ENCODE measurements at regions not wholly inside any gene's neighbourhood (a gene's known extent, or its start where the extent isn't known, plus 50 kb on each side); places are given as distances from the start of the nearest gene placed in this dataset.

GRCh38 chr16:16798504-16798903 lies 419.6 kb downstream of the NPIPA7 start:
- TF ChIP-seq CTCF (IDR thresholded peaks at IDR 0.05; ENCODE audit: extremely low read depth, insufficient read depth, missing control alignments), result no peak
- in situ Hi-C loops (cut with MboI; ENCODE audit: low pct_unique_long_range_greater_than_20kb, low sequenced_read_pairs, unreplicated experiment), result no loop called here
- DNase-seq (ENCODE audit: low spot score), result no peak

DNA sequence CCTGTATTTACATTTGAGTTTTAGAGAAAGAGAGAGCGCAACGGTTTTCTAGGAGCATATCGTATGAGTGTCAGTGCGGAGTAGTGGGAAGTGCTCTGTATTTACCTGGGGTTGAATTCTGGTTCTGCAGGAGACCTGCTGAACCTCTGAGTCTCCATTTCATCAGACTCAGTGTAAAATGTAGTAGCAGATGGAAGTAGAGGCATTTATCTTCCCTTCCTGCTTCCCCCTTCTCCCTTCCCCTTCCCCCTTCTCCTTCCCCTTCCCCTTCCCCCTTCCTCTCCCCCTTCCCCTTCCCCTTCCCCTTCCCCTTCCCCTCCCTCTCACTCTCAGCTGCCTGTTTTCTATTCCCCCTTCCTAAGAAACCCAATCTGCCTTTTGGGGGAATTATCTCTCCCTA lies 426.9 kb downstream of the NPIPA7 start:
- in situ Hi-C loops (cut with MboI; ENCODE audit: low pct_unique_long_range_greater_than_20kb, low sequenced_read_pairs, unreplicated experiment), result no loop called here
- no peak for TF ChIP-seq CTCF (IDR thresholded peaks at IDR 0.05; ENCODE audit: extremely low read depth, insufficient read depth, missing control alignments)
- DNase-seq (ENCODE audit: low spot score), result no peak

DNA sequence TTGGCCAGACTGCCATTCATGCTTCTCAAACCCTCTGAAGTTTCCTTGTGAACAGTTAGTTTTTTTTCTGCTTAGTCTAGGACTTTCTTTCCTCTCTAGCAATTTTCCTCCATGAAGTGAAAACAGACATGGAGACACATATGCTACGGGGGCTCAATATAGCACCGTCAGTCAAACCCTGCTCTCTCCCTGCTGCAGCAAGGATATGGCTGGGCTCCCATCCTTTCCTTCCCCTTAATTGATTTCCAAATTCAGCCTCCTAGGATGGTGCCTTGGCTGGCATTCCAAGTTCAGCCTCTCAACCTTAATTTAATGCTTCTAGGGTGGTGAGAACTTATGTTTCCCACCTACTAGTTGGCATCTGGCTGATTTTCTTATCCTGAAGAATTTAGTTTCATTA lies 436.7 kb downstream of the NPIPA7 start:
- in situ Hi-C loops (cut with MboI; ENCODE audit: low pct_unique_long_range_greater_than_20kb, low sequenced_read_pairs, unreplicated experiment), result no loop called here
- TF ChIP-seq CTCF (IDR thresholded peaks at IDR 0.05; ENCODE audit: extremely low read depth, insufficient read depth, missing control alignments), result no peak
- no peak for DNase-seq (ENCODE audit: low spot score)

DNA sequence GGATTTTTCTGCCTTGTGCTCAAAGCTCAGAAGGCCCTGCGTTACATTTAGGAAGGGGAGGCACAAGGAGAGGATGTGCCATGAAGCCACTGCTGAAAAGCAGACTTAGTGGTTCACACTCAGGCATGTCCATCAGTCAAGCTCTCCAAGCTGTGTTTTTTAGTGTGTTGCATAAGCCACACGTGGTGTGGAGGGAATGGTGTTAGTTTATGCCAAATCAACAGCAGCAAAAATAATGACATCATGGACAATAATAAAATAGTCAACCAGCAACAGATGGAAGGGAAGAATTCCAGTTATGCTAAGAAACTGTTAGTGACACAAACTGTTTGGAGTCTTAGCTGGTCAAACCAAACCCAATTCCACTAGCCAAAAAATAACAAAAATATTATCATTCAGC lies 438.3 kb downstream of the NPIPA7 start:
- no peak for DNase-seq (ENCODE audit: low spot score)
- in situ Hi-C loops (cut with MboI; ENCODE audit: low pct_unique_long_range_greater_than_20kb, low sequenced_read_pairs, unreplicated experiment), result no loop called here
- no peak for TF ChIP-seq CTCF (IDR thresholded peaks at IDR 0.05; ENCODE audit: extremely low read depth, insufficient read depth, missing control alignments)

GRCh38 chr16:16821261-16821660 lies 442.3 kb downstream of the NPIPA7 start:
- TF ChIP-seq CTCF (IDR thresholded peaks at IDR 0.05; ENCODE audit: extremely low read depth, insufficient read depth, missing control alignments), result no peak
- no peak for DNase-seq (ENCODE audit: low spot score)
- in situ Hi-C loops (cut with MboI; ENCODE audit: low pct_unique_long_range_greater_than_20kb, low sequenced_read_pairs, unreplicated experiment), result no loop called here

DNA sequence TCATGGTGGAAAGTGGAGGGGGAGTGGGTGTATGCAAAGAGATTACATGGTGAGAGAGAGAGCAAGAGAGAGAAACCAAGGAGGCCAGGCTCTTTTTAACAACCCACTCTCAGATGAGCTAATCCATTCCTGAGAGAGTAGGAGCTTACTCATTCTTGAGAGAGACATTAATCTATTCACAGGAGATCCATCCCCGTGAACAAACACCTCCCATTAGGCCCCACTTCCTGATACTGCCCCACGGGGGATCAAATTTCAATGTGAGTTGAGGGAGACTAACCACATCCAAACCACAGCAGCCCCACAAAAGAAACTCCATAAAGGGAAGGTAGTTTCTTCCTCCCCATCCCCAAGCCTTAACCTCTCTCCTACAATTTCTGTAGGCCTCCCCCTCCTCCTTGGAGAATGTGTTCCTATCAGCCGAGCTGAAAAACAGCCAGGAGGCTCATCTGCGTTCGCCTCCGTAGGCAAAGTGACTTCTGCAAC lies 450.0 kb downstream of the NPIPA7 start:
- no peak for TF ChIP-seq CTCF (IDR thresholded peaks at IDR 0.05; ENCODE audit: extremely low read depth, insufficient read depth, missing control alignments)
- no peak for DNase-seq (ENCODE audit: low spot score)
- in situ Hi-C loops (cut with MboI; ENCODE audit: low pct_unique_long_range_greater_than_20kb, low sequenced_read_pairs, unreplicated experiment), result no loop called here

- in situ Hi-C loops (cut with MboI; ENCODE audit: low pct_unique_long_range_greater_than_20kb, low sequenced_read_pairs, unreplicated experiment), result no loop called here
- DNase-seq (ENCODE audit: low spot score), result no peak
- no peak for TF ChIP-seq CTCF (IDR thresholded peaks at IDR 0.05; ENCODE audit: extremely low read depth, insufficient read depth, missing control alignments)
Observed at GRCh38 chr16:16830401-16830800, 451.5 kb downstream of the NPIPA7 start.

Measured in GM13977 (cell line).